GM23338 (cell line): ENCODE measurements at regions not wholly inside any gene's neighbourhood (a gene's known extent, or its start where the extent isn't known, plus 50 kb on each side); places are given as distances from the start of the nearest gene placed in this dataset.

Experiments
- CREB1 ChIP-seq: fragments of 250-450 bp; sonication (Bioruptor Pico); IDR thresholded peaks from 2 replicates; pipeline ENCODE4 v1.5.0; 2020; ENCODE audit warnings: low read depth, mild to moderate bottlenecking, moderate library complexity
- CTCF ChIP-seq, 2 experiments: fragments of 200-600 bp in 1 of 2; sonication (generic) in 1 of 2; conservative IDR thresholded peaks; 2 replicates each; pipeline versions ENCODE4 v1.5.1 to v1.6.1; 2016 to 2017; ENCODE audit warnings: antibody characterized with exemption in 2 of 2, low read depth in 2 of 2, mild to moderate bottlenecking in 2 of 2, moderate library complexity in 1 of 2
- ETS1 ChIP-seq: IDR thresholded peaks from 2 replicates; pipeline ENCODE4 v1.6.1; 2016; ENCODE audit warnings: antibody characterized with exemption
- EZH2 ChIP-seq: fragments of 200-600 bp; sonication (generic); IDR thresholded peaks from one replicate; pipeline ENCODE4 v1.8.0; 2017; ENCODE audit warnings: antibody characterized with exemption, mild to moderate bottlenecking, low read depth; ENCODE audit not compliant: unreplicated experiment
- NANOG ChIP-seq: IDR thresholded peaks from 2 replicates; pipeline ENCODE4 v1.6.1; 2016; ENCODE audit warnings: antibody characterized with exemption, borderline replicate concordance
- POLR2AphosphoS5 ChIP-seq: IDR thresholded peaks from 2 replicates; pipeline ENCODE4 v1.6.1; 2016; ENCODE audit warnings: antibody characterized with exemption, low read depth
- STAT1 ChIP-seq: IDR thresholded peaks from one replicate; pipeline ENCODE4 v1.6.1; 2016; ENCODE audit warnings: antibody characterized with exemption; ENCODE audit not compliant: unreplicated experiment
- ZNF331 ChIP-seq: fragments of 250-450 bp; sonication (Bioruptor Pico); IDR thresholded peaks from 2 replicates; pipeline ENCODE4 v1.5.0; 2020; ENCODE audit warnings: low read depth, mild to moderate bottlenecking, moderate library complexity
- TF ChIP-seq, protein P1 (sequence below): IDR thresholded peaks from one replicate; pipeline ENCODE4 v1.6.1; 2018; ENCODE audit warnings: antibody characterized with exemption; ENCODE audit not compliant: unreplicated experiment

DNA sequence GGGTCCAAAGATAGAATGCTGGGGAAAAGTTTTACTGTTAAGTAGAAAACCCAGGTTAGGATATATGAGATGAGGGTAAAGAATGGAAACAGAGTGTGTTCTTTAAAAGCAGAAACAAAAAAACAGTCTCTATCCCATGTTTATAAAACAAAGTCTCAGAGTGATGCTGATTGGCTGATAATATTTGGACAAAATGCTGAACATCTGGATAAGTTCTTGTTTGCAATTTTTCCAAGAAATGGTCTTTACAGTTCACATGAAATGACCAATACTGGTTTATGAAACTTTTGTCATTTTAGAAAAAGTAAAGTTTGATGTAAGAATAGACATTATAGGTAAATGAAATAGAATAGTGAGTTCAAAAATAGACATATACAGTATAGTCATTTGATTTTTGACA lies 96.2 kb upstream of the EYS start:
- TF ChIP-seq CREB1 (no peak), POLR2AphosphoS5 (no peak), CTCF (conservative IDR thresholded peaks at IDR 0.05; ENCODE audit: low read depth in 2 of 2) (no peak), EZH2 (no peak), ZNF331 (CRISPR knock-in tag) (no peak), NANOG (no peak), ETS1 (no peak), STAT1 (no peak)
- TF ChIP-seq, protein P1, sequence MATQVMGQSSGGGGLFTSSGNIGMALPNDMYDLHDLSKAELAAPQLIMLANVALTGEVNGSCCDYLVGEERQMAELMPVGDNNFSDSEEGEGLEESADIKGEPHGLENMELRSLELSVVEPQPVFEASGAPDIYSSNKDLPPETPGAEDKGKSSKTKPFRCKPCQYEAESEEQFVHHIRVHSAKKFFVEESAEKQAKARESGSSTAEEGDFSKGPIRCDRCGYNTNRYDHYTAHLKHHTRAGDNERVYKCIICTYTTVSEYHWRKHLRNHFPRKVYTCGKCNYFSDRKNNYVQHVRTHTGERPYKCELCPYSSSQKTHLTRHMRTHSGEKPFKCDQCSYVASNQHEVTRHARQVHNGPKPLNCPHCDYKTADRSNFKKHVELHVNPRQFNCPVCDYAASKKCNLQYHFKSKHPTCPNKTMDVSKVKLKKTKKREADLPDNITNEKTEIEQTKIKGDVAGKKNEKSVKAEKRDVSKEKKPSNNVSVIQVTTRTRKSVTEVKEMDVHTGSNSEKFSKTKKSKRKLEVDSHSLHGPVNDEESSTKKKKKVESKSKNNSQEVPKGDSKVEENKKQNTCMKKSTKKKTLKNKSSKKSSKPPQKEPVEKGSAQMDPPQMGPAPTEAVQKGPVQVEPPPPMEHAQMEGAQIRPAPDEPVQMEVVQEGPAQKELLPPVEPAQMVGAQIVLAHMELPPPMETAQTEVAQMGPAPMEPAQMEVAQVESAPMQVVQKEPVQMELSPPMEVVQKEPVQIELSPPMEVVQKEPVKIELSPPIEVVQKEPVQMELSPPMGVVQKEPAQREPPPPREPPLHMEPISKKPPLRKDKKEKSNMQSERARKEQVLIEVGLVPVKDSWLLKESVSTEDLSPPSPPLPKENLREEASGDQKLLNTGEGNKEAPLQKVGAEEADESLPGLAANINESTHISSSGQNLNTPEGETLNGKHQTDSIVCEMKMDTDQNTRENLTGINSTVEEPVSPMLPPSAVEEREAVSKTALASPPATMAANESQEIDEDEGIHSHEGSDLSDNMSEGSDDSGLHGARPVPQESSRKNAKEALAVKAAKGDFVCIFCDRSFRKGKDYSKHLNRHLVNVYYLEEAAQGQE, result no peak
